Gastrocnemius medialis (tissue), 4 donors: ENCODE measurements at regions not wholly inside any gene's neighbourhood (a gene's known extent, or its start where the extent isn't known, plus 50 kb on each side); places are given as distances from the start of the nearest gene placed in this dataset.

Source experiments
- POLR2A ChIP-seq, 2 donors: fragments of 450-650 bp; IDR thresholded peaks; one replicate each; pipeline ENCODE4 v1.6.1; 2017; ENCODE audit warnings: antibody characterized with exemption in 2 of 2, mild to moderate bottlenecking in 2 of 2, moderate library complexity in 2 of 2
- TF ChIP-seq, protein P1 (sequence below), 5 experiments: fragments of 450-650 bp in 3 of 5; fragments of 200-600 bp in 2 of 5; sonication (generic) in 2 of 5; IDR thresholded peaks in 4 of 5; conservative IDR thresholded peaks in 1 of 5; 1 replicate in 4 of 5; 2 replicates in 1 of 5; pipeline ENCODE4 v1.5.1; 2016 to 2019; ENCODE audit warnings: antibody characterized with exemption in 5 of 5, mild to moderate bottlenecking in 3 of 5, moderate library complexity in 3 of 5

GRCh38 chr2:175606010-175606841 lies 395.8 kb downstream of the LNPK start:
- no peak for TF ChIP-seq POLR2A (IDR thresholded peaks at IDR 0.05)
- TF ChIP-seq, protein P1, sequence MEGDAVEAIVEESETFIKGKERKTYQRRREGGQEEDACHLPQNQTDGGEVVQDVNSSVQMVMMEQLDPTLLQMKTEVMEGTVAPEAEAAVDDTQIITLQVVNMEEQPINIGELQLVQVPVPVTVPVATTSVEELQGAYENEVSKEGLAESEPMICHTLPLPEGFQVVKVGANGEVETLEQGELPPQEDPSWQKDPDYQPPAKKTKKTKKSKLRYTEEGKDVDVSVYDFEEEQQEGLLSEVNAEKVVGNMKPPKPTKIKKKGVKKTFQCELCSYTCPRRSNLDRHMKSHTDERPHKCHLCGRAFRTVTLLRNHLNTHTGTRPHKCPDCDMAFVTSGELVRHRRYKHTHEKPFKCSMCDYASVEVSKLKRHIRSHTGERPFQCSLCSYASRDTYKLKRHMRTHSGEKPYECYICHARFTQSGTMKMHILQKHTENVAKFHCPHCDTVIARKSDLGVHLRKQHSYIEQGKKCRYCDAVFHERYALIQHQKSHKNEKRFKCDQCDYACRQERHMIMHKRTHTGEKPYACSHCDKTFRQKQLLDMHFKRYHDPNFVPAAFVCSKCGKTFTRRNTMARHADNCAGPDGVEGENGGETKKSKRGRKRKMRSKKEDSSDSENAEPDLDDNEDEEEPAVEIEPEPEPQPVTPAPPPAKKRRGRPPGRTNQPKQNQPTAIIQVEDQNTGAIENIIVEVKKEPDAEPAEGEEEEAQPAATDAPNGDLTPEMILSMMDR (IDR thresholded peaks at IDR 0.05 in 4 of 5, conservative IDR thresholded peaks at IDR 0.05 in 1 of 5), result no peak
